ENCODE measurements at regions not wholly inside any gene's neighbourhood (a gene's known extent, or its start where the extent isn't known, plus 50 kb on each side); places are given as distances from the start of the nearest gene placed in this dataset.

- TF ChIP-seq CTCF (IDR thresholded peaks at IDR 0.05) = no peak
Measured at GRCh38 chr4:169921237-169921636, 105.0 kb downstream of the MFAP3L start.

GRCh38 chr4:169915545-169915944 is 110.7 kb downstream of the MFAP3L start:
- no peak for TF ChIP-seq CTCF (IDR thresholded peaks at IDR 0.05)

DNA sequence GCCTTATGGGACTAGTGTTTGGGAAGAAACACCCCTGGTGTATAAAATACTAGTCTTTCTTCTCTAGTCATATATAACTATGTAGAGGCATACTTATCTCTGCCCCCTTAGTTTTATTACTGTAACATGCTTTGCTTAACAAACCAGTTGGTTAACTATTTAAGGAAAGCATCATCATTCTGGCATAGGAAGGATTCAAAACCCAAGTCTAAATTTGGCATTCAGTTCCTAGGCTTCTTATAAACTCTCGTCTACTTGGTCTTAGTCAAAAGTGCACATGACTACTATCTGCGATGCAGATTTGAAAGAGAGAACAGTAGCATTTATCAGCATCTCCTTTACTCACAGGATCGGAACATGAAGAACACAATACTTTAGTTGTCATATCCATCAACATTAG is 111.3 kb downstream of the MFAP3L start:
- TF ChIP-seq CTCF (IDR thresholded peaks at IDR 0.05) = no peak

GRCh38 chr4:169912996-169913395 is 113.2 kb downstream of the MFAP3L start:
- TF ChIP-seq CTCF (IDR thresholded peaks at IDR 0.05) = no peak

DNA sequence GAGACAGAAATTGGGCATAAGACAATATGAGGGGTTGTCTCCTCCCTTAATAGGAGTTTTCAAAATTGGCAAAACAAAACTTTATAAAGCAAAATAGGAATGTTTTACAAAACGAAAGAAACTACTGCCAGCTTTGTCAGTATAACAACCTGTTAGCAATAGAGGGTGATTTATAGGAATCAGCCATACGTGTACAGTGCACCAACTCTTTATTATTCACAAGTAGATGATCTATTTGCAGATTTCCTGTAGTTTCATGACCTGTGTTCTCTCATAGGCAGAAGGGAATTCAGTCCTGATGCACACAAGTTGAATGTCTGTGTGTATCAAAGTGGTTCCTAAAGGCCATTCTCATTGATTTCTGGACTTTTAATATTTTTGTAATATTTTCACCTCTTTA is 116.3 kb downstream of the MFAP3L start:
- no peak for TF ChIP-seq CTCF (IDR thresholded peaks at IDR 0.05)

DNA sequence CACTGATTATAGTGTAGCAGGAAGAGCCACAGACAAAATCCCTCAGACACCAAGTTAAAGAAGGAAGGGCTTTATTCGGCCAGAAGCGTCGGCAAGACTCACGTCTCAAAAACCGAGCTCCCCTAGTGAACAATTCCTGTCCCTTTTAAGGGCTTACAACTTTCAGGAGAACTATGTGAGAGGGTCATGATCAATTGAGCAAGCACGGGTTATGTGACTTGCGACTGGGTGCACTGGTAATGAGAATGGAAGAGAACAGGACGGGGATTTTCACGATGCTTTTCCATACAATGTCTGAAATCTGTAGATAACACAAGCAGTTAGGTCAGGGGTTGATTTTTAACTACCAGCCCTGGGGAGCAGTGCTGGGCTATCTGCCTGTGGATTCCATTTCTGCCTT is 116.7 kb downstream of the MFAP3L start:
- TF ChIP-seq CTCF (IDR thresholded peaks at IDR 0.05) = no peak

- no peak for TF ChIP-seq CTCF (IDR thresholded peaks at IDR 0.05)
Measured at GRCh38 chr4:169907705-169908104, 118.5 kb downstream of the MFAP3L start.

GRCh38 chr4:169906821-169907220 is 119.4 kb downstream of the MFAP3L start:
- TF ChIP-seq CTCF (IDR thresholded peaks at IDR 0.05) = no peak
